GM23338 (cell line): ENCODE measurements at regions not wholly inside any gene's neighbourhood (a gene's known extent, or its start where the extent isn't known, plus 50 kb on each side); places are given as distances from the start of the nearest gene placed in this dataset.

Source experiments
- CTCF ChIP-seq, 2 experiments: fragments of 200-600 bp in 1 of 2; sonication (generic) in 1 of 2; conservative IDR thresholded peaks; 2 replicates each; pipeline versions ENCODE4 v1.5.1 to v1.6.1; 2016 to 2017; ENCODE audit warnings: antibody characterized with exemption in 2 of 2, low read depth in 2 of 2, mild to moderate bottlenecking in 2 of 2, moderate library complexity in 1 of 2
- EZH2 ChIP-seq: fragments of 200-600 bp; sonication (generic); IDR thresholded peaks from one replicate; pipeline ENCODE4 v1.8.0; 2017; ENCODE audit warnings: antibody characterized with exemption, mild to moderate bottlenecking, low read depth; ENCODE audit not compliant: unreplicated experiment
- EZH2phosphoT487 ChIP-seq: fragments of 200-600 bp; sonication (generic); IDR thresholded peaks from one replicate; pipeline ENCODE4 v1.8.1; 2018; ENCODE audit warnings: antibody characterized with exemption; ENCODE audit not compliant: unreplicated experiment
- POLR2AphosphoS5 ChIP-seq: IDR thresholded peaks from 2 replicates; pipeline ENCODE4 v1.6.1; 2016; ENCODE audit warnings: antibody characterized with exemption, low read depth

DNA sequence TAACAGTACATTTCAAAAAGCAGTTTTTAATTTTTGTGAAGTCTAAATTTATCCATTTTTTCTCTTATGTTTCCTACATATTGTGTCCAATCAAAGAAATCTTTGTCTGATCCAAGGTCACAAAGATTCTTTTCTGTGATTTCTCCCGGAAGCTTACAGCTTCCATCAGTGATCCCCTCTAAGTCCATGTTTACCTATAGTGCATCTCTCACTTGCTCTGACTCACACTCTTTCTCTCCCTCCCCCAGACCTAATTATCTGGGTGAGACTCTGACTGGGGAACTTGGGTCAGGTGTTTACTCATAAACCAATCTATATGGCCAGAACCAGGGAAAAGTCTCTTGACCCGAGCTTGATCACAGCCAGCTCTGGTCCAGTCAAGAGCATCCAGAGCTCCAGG lies 224.4 kb downstream of the SPTSSA start:
- TF ChIP-seq CTCF (conservative IDR thresholded peaks at IDR 0.05; ENCODE audit: low read depth in 2 of 2) (no peak), EZH2phosphoT487 (no peak), EZH2 (no peak), POLR2AphosphoS5 (no peak)
